ENCODE measurements at regions not wholly inside any gene's neighbourhood (a gene's known extent, or its start where the extent isn't known, plus 50 kb on each side); places are given as distances from the start of the nearest gene placed in this dataset.

- TF ChIP-seq CTCF (conservative IDR thresholded peaks at IDR 0.05) (no peak), ZFX (IDR thresholded peaks at IDR 0.05) (no peak)
Measured at GRCh38 chr18:28588884-28589549, 412.1 kb upstream of the CDH2 start.
